Suprapubic skin (tissue), 4 donors: ENCODE measurements at regions not wholly inside any gene's neighbourhood (a gene's known extent, or its start where the extent isn't known, plus 50 kb on each side); places are given as distances from the start of the nearest gene placed in this dataset.

Experiments used
- DNase-seq, 2 donors: peaks; one replicate each; pipeline ENCODE4 v3.0.0-alpha.2; 2019; ENCODE audit warnings: low spot score in 2 of 2
- H3K27ac ChIP-seq: fragments of 200-600 bp; sonication (generic); one replicate; pipeline ENCODE4 v1.5.1; 2019
- H3K27me3 ChIP-seq: fragments of 200-600 bp; sonication (generic); one replicate; pipeline ENCODE4 v1.5.1; 2019
- H3K36me3 ChIP-seq: fragments of 200-600 bp; sonication (generic); one replicate; pipeline ENCODE4 v1.5.1; 2019
- H3K4me1 ChIP-seq: fragments of 200-600 bp; sonication (generic); one replicate; pipeline ENCODE4 v1.5.1; 2019
- H3K4me3 ChIP-seq: fragments of 200-600 bp; sonication (generic); one replicate; pipeline ENCODE4 v1.5.1; 2019; ENCODE audit warnings: mild to moderate bottlenecking
- H3K9me3 ChIP-seq: fragments of 200-600 bp; sonication (generic); one replicate; pipeline ENCODE4 v1.5.1; 2019
- CTCF ChIP-seq, 2 donors: fragments of 200-600 bp in 1 of 2; fragments of 450-650 bp in 1 of 2; sonication (generic) in 1 of 2; IDR thresholded peaks; one replicate each; pipeline ENCODE4 v1.5.1; 2016 to 2019; ENCODE audit warnings: antibody characterized with exemption in 2 of 2, mild to moderate bottlenecking in 1 of 2, moderate library complexity in 1 of 2
- EP300 ChIP-seq: sonication (generic); formaldehyde crosslinking; IDR thresholded peaks from one replicate; pipeline ENCODE4 v1.6.1; 2017; ENCODE audit warnings: antibody characterized with exemption
- POLR2A ChIP-seq, 2 donors: fragments of 450-650 bp; IDR thresholded peaks; one replicate each; pipeline ENCODE4 v1.6.1; 2017; ENCODE audit warnings: antibody characterized with exemption in 2 of 2, mild to moderate bottlenecking in 2 of 2, moderate library complexity in 2 of 2
- POLR2AphosphoS5 ChIP-seq, 3 donors: sonication (generic); formaldehyde crosslinking; IDR thresholded peaks; one replicate each; pipeline ENCODE4 v1.6.1; 2017; ENCODE audit warnings: antibody characterized with exemption in 3 of 3
- WGBS: methylation state at CpG from one replicate; pipeline ENCODE4 v1.1.5; 2018; 5-methylcytosine and 5-hydroxymethylcytosine counted together

- Histone ChIP-seq H3K4me1 (no peaks in the 10 kb centered on the region), H3K27ac (no peak overlapping the region), H3K9me3 (no peaks in the 10 kb centered on the region), H3K4me3 (no peak overlapping the region), H3K27me3 (no peaks in the 10 kb centered on the region), H3K36me3 (no peaks in the 10 kb centered on the region)
- TF ChIP-seq EP300 (no peak), POLR2AphosphoS5 (IDR thresholded peaks at IDR 0.05) (no peak), POLR2A (IDR thresholded peaks at IDR 0.05) (no peak), CTCF (IDR thresholded peaks at IDR 0.05) (no peak)
- WGBS, result 76% methylated on average over 2 of the region's 2 CpGs
- DNase-seq, result no peak
Observed at GRCh38 chr7:54392935-54393334, 149.2 kb upstream of the VSTM2A start.

DNA sequence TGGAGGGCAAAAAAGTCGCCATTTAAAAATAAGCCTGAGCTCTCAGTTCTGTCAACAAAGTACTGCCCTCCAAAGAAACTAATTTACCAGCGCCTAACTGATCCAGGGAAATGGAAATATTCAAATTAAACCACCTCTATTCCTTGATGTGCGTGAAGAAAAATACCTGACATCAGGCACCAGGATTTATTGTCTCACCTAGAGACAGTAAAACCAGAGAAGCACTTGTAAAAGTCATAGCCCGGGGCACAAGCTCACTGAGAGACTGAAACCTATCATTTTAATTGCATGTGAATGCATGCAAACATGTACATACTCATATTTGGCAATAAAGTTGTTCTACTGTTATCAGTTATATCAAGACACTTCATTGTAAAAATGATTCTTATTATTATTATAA lies 147.3 kb upstream of the VSTM2A start:
- Histone ChIP-seq H3K9me3 (no peaks in the 10 kb centered on the region), H3K36me3 (no peaks in the 10 kb centered on the region), H3K27ac (no peak overlapping the region), H3K4me1 (no peaks in the 10 kb centered on the region), H3K4me3 (no peak overlapping the region), H3K27me3 (no peaks in the 10 kb centered on the region)
- 52% methylated on average over 4 of the region's 4 CpGs for WGBS
- DNase-seq, result no peak
- no peak for TF ChIP-seq CTCF (IDR thresholded peaks at IDR 0.05)
- no peak for TF ChIP-seq POLR2A (IDR thresholded peaks at IDR 0.05)
- TF ChIP-seq EP300, result no peak
- TF ChIP-seq POLR2AphosphoS5 (IDR thresholded peaks at IDR 0.05), result no peak

- no peaks in the 10 kb centered on the region for H3K36me3 ChIP-seq
- H3K4me1 ChIP-seq, result no peaks in the 10 kb centered on the region
- H3K27ac ChIP-seq, result no peak overlapping the region
- no peaks in the 10 kb centered on the region for H3K27me3 ChIP-seq
- H3K9me3 ChIP-seq, result no peaks in the 10 kb centered on the region
- no peak for TF ChIP-seq POLR2AphosphoS5 (IDR thresholded peaks at IDR 0.05)
- TF ChIP-seq EP300, result no peak
- TF ChIP-seq CTCF (IDR thresholded peaks at IDR 0.05), result no peak
- TF ChIP-seq POLR2A (IDR thresholded peaks at IDR 0.05), result no peak
- no peak for DNase-seq
- WGBS, result 87% methylated on average over 6 of the region's 6 CpGs
- H3K4me3 ChIP-seq, result no peak overlapping the region
Observed at GRCh38 chr7:54397836-54398612, 144.2 kb upstream of the VSTM2A start.

GRCh38 chr7:54398863-54399262 lies 143.3 kb upstream of the VSTM2A start:
- Histone ChIP-seq H3K27ac (no peak overlapping the region), H3K9me3 (no peaks in the 10 kb centered on the region), H3K27me3 (no peaks in the 10 kb centered on the region), H3K4me1 (no peaks in the 10 kb centered on the region), H3K4me3 (no peak overlapping the region), H3K36me3 (no peaks in the 10 kb centered on the region)
- DNase-seq, result no peak
- no peak for TF ChIP-seq CTCF (IDR thresholded peaks at IDR 0.05)
- no peak for TF ChIP-seq POLR2A (IDR thresholded peaks at IDR 0.05)
- WGBS, result 78% methylated on average over 5 of the region's 5 CpGs

DNA sequence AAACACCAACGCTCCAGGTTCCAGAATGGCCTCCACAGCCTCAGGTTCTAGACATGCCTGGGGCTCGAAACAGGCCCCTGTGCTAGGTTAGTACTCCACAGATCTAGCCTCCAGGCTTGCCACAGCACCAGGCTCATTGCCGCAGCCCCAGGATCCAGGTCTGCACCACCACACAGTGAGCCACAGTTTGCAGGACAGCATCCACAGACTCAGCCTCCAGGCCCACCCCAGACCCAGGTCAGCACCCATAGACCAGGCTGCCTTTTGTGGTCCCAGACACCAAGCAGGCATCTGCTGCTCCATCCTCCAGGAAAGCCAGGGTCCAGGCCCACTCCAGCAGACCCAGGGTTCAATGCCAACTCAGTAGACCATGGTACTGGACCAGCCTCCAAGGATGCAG lies 132.3 kb upstream of the VSTM2A start:
- H3K4me1 ChIP-seq, result no peaks in the 10 kb centered on the region
- no peak for DNase-seq
- H3K27me3 ChIP-seq, result no peaks in the 10 kb centered on the region
- H3K9me3 ChIP-seq, result peaks cover 17% of the 10 kb centered on the region
- H3K4me3 ChIP-seq, result no peak overlapping the region
- H3K36me3 ChIP-seq, result no peaks in the 10 kb centered on the region
- TF ChIP-seq EP300 (no peak), CTCF (IDR thresholded peaks at IDR 0.05) (no peak), POLR2AphosphoS5 (IDR thresholded peaks at IDR 0.05) (no peak), POLR2A (IDR thresholded peaks at IDR 0.05) (no peak)
- no peak overlapping the region for H3K27ac ChIP-seq
- WGBS, result 94% methylated on average over 2 of the region's 3 CpGs
